ENCODE measurements at regions not wholly inside any gene's neighbourhood (a gene's known extent, or its start where the extent isn't known, plus 50 kb on each side); places are given as distances from the start of the nearest gene placed in this dataset.

DNA sequence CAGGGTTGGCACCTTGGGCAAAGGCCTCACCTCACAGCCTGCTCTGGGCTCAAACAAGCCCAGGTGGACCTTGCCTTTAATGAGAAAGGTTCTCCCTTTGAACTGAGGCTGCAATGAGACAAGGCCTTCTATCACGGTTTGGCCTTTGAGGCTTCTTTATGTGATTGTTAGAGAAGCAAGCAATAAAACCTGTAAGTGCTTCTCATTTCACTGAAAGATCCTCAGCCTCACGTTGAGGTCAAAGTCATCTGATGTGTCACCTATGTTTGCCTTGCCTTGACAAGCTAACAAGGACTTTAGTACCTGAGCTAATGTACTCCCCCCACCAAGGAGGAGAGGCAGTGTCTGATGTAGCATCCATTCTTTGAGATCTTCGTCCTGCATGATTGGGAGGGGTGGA, 155.9 kb upstream of the RBM19 start:
- no peak for TF ChIP-seq SUZ12 (IDR thresholded peaks at IDR 0.05; ENCODE audit: extremely low read depth, insufficient read depth, insufficient read length)
- no peak for TF ChIP-seq ZNF274 (IDR thresholded peaks at IDR 0.05; ENCODE audit: low read depth, low read length)
- TF ChIP-seq YY1 (IDR thresholded peaks at IDR 0.05; ENCODE audit: insufficient read depth, insufficient read length) = no peak
